ENCODE measurements at regions not wholly inside any gene's neighbourhood (a gene's known extent, or its start where the extent isn't known, plus 50 kb on each side); places are given as distances from the start of the nearest gene placed in this dataset.

DNA sequence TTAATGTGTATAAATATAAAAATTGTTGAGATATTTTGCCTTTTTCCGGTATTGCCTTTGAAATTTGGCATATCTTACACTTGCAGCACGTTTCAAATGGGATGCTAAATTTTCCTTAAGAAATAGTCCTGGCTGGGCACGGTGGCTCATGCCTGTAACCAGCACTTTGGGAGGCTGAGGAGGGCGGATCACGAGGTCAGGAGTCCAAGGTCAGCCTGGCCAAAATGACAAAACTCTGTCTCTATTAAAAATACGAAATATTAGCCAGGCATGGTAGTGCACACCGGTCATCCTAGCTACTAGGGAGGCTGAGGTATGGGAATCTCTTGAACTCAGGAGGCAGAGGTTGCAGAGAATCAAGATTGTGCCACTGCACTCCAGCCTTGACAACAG is 220.2 kb downstream of the PTEN start:
- Mint-ChIP-seq H3K4me3 (no peak overlapping the region), H3K27me3 (no peaks in the 10 kb centered on the region), H3K4me1 (ENCODE audit: low read depth) (no peaks in the 10 kb centered on the region), H3K27ac (no peak overlapping the region), H3K36me3 (no peaks in the 10 kb centered on the region), H3K9me3 (ENCODE audit: low read depth) (no peaks in the 10 kb centered on the region)

DNA sequence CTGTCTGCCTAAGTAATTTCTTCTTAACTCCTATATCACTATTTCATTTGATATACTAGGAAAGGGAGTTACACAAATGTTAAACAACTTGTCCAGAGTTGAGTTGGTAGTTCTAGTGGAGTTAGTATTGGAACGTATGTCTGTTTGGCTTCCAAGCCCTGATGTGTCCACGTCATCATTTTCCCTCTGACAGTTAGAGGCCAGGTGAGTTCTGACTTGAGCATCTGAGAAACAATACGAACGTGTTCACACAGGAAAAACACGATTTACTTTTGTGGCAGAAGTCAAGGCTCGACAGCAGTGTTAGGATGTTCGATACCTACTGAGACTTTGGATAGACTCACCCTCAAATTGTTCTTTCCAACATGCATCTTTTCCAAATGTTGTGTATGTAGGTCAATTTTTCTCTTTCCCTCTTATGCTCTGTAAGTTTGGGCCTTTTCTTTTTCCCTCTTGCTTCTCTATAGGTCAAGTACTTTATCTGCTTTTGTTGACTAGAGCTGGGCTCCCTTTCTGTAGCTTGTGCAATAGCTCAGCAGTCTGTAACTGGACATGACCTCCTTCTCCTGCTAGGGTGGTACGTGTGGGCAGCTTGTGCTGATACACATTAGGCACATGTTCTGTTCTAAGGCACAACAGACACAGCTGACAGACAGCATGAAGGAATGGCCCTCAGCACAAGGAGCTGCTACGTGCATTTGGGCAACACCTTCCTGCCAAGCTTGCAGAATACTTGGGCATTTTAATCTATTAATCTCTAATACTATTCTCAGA is 222.9 kb downstream of the PTEN start:
- no peak overlapping the region for H3K4me3 Mint-ChIP-seq
- H3K27me3 Mint-ChIP-seq, result no peaks in the 10 kb centered on the region
- H3K4me1 Mint-ChIP-seq (ENCODE audit: low read depth), result peaks cover 17% of the 10 kb centered on the region
- H3K36me3 Mint-ChIP-seq, result peaks cover 3% of the 10 kb centered on the region
- H3K9me3 Mint-ChIP-seq (ENCODE audit: low read depth), result no peaks in the 10 kb centered on the region
- no peak overlapping the region for H3K27ac Mint-ChIP-seq

DNA sequence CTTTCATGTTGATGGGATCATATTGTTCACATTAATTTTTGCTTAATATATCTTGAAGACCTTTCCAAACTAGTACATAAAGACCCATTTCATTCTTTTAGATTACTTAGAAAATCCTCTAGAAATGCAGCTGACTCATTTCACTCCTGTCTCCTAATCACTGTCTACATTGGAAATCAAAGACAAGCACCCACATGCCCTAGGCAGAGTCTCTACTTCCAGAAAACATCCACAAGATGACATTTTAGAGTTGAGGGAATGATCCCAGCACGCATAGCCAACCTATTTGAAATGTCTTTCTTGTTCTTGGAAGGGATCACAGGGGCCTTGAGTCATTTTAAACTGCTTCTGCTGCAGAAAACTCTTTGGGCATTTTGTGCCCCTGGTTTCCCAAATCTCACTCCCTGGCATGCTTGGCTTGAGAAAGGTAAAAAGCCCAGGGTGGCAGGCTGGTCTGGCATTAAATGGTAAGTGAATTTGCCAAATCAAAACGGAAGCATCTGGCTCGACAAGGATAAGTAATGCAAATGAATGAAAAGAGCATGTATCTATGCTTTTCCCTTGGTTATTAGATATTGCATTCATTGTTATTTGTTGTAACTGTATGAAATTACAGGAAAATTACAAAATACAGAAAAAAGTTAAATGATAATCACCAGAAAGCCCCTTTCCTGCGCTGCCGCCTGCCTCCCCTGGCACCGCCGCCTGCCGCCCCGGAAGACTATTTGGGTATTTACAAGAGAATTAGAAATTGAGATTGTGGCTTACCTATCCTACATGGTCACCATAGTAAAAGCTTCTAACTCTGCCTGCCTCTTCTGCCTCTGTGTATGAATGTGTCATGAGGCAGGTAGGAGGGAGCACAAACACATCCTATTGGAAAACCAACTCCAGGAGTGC is 225.3 kb downstream of the PTEN start:
- Mint-ChIP-seq H3K27me3 (no peaks in the 10 kb centered on the region), H3K4me3 (no peak overlapping the region), H3K9me3 (ENCODE audit: low read depth) (no peaks in the 10 kb centered on the region), H3K36me3 (peaks cover 3% of the 10 kb centered on the region), H3K4me1 (ENCODE audit: low read depth) (peaks cover 37% of the 10 kb centered on the region), H3K27ac (no peak overlapping the region)

DNA sequence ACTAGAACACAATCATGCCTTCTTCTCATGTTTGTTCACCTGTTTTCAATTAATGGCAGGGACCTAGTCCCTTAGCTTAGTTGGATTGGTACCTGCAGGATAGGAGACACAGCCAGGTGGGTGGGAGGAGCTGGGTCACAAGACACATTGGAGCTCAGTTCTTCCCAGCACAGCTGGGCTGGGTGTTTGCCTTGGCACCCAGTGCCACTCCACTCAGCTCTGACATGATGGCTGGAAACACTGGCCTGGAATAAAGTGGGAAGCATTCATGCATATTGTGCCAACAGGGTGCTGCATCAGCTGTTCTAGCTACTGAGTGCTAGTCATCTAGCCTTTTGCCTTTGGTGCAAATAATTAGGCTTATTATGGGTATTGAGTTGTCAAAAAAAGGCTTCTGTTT is 226.1 kb downstream of the PTEN start:
- Mint-ChIP-seq H3K27ac (no peak overlapping the region), H3K4me3 (no peak overlapping the region), H3K36me3 (peaks cover 3% of the 10 kb centered on the region), H3K9me3 (ENCODE audit: low read depth) (no peaks in the 10 kb centered on the region), H3K4me1 (ENCODE audit: low read depth) (peaks cover 37% of the 10 kb centered on the region), H3K27me3 (no peaks in the 10 kb centered on the region)

DNA sequence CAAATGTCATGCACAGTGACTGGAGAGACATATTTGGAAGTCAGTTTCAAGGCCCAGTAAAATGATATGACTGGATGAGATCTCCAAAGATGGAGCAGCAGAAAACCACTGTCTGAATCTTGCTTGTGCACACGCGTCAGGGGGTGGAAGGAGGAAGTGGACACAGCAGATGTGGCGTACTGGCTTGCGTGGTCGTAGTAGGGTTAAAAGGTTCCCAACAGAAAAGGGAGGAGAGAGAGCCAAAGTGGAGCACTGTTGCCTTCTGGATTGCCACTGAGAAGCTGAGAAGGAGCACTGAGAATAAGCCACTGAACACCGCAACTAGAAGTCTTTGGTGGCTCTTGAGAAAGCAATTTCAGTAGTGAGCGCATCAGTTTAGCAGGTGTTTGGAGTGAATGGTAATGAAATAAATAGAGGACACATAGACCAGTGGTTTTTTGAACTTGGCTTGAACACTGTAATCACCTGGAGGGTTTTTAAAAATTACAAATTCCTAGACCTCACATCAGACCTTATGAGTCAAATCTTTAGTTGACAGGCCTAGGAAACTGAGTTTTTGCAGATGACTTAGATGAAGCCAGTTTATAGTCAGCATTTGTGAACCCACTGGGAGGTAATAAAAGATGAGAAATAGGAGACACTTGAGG is 227.3 kb downstream of the PTEN start:
- Mint-ChIP-seq H3K27ac (peak overlapping the region; percentile 79), H3K9me3 (ENCODE audit: low read depth) (peaks cover 4% of the 10 kb centered on the region), H3K4me3 (no peak overlapping the region), H3K36me3 (peaks cover 5% of the 10 kb centered on the region), H3K27me3 (no peaks in the 10 kb centered on the region), H3K4me1 (ENCODE audit: low read depth) (peaks cover 39% of the 10 kb centered on the region)

DNA sequence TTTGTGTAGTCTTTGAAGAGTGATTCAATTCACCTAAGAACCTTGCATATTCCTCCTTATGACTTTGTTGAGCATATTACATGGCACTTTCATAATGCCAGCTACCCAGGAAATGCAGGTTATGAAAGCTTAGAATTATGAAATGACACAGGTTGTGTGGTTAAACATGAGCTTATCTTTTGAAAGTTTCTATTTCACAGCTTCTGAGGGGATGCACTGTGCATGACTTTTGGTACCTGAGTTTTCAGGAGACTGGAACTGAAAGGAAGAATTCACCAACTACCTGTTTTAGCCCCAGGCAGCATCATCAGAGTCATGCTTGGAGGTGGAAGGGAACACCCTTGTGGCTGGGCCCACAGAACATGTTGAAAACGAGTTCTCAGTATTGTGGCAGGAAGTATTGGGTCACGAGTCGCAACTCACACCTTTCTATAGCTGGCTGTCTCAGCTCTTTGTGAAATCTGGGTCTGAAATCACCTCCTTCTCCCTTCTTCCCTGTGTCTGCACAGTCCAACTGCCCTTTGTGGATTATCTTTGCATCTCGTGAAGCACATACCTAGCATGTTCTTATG is 228.2 kb downstream of the PTEN start:
- Mint-ChIP-seq H3K36me3 (peaks cover 5% of the 10 kb centered on the region), H3K4me1 (ENCODE audit: low read depth) (peaks cover 39% of the 10 kb centered on the region), H3K4me3 (peak overlapping the region; percentile 24), H3K9me3 (ENCODE audit: low read depth) (peaks cover 4% of the 10 kb centered on the region), H3K27me3 (no peaks in the 10 kb centered on the region), H3K27ac (peak overlapping the region; percentile 79)

DNA sequence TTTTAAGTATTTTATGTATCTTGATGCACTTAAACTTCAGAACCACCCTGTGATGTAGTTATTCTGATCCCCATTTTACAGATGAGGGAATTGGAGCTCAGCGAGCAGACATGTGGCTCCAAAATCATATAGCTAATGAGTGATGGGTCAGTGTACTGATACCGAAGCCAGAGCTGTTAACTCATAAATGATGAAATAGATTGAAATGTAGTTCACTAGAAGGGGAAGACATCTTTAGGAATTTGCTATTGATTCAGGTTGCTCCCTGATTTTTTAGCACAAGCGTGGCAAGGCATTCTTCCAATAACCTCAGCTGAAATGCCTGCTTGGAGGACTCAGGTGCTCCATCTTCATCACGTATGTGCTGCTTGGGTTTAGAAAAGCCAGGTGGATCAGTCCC is 228.8 kb downstream of the PTEN start:
- peaks cover 5% of the 10 kb centered on the region for H3K36me3 Mint-ChIP-seq
- H3K4me3 Mint-ChIP-seq, result no peak overlapping the region
- no peaks in the 10 kb centered on the region for H3K27me3 Mint-ChIP-seq
- no peak overlapping the region for H3K27ac Mint-ChIP-seq
- peaks cover 39% of the 10 kb centered on the region for H3K4me1 Mint-ChIP-seq (ENCODE audit: low read depth)
- H3K9me3 Mint-ChIP-seq (ENCODE audit: low read depth), result peaks cover 4% of the 10 kb centered on the region

DNA sequence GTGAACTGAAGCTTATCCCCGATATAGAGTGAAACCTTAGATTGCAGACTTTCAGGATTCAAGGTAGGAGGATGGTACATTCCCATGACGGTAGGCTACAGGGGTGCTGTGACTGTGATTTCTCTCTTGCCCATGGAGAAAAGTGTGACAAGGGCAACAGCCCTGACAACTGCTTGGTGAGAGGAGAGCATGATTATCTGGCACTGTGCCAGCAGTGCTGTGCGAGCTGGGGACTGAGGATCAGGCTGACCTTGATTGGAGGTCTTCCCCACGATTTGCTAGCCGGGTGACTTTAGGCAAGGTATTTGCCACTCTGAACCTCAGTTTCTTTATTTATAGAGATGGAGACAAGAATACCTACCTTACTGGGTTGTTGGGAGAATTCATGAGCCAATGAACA is 229.5 kb downstream of the PTEN start:
- peaks cover 5% of the 10 kb centered on the region for H3K36me3 Mint-ChIP-seq
- H3K27ac Mint-ChIP-seq, result peak overlapping the region; percentile 35
- peaks cover 4% of the 10 kb centered on the region for H3K9me3 Mint-ChIP-seq (ENCODE audit: low read depth)
- H3K4me3 Mint-ChIP-seq, result no peak overlapping the region
- H3K27me3 Mint-ChIP-seq, result no peaks in the 10 kb centered on the region
- peaks cover 39% of the 10 kb centered on the region for H3K4me1 Mint-ChIP-seq (ENCODE audit: low read depth)

DNA sequence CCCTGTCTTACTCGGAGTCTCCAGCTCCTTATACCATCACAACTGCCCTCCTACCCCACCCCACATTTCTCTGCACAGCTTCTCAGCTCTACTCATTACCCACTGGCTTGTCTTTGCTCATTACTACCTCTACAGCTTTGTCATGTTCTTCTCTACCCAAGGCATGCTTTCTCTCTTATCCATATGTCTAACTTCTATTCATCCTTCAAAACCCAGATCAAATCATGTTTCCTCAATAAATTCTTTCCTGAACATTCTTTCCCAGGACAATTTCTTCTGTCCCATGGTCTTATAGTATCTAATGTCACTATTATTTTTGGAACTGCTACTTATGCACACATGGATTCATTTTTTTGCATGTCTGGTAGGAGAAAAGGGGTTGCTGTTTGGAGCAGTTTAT is 231.4 kb downstream of the PTEN start:
- no peak overlapping the region for H3K4me3 Mint-ChIP-seq
- peaks cover 5% of the 10 kb centered on the region for H3K36me3 Mint-ChIP-seq
- H3K27ac Mint-ChIP-seq, result no peak overlapping the region
- peaks cover 38% of the 10 kb centered on the region for H3K4me1 Mint-ChIP-seq (ENCODE audit: low read depth)
- H3K9me3 Mint-ChIP-seq (ENCODE audit: low read depth), result peaks cover 4% of the 10 kb centered on the region
- no peaks in the 10 kb centered on the region for H3K27me3 Mint-ChIP-seq

DNA sequence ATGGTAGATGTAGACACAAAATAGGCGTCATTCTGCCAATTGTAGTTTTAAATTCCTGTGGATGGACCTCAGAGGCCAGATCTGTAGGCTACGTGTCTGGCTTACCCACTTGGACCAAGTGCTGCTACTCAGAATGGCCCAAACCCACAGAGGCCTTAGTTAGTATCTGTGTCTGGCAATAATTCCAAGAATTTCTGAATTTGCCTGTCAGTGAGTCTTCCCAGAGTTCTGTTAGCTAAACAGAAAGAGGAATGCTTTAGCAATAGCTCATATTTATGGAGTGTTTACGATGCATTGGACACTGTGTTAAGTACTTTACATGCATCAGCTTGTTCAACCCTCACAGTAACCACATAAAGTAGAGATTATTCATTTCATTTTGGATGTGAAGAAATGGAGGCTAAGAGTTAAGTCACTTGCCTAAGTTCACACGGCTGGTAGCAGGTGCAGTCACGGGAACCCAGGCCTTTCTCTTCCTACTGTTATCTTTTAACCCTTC is 231.8 kb downstream of the PTEN start:
- Mint-ChIP-seq H3K27ac (no peak overlapping the region), H3K4me1 (ENCODE audit: low read depth) (peaks cover 34% of the 10 kb centered on the region), H3K27me3 (no peaks in the 10 kb centered on the region), H3K9me3 (ENCODE audit: low read depth) (peaks cover 4% of the 10 kb centered on the region), H3K4me3 (no peak overlapping the region), H3K36me3 (peaks cover 2% of the 10 kb centered on the region)

DNA sequence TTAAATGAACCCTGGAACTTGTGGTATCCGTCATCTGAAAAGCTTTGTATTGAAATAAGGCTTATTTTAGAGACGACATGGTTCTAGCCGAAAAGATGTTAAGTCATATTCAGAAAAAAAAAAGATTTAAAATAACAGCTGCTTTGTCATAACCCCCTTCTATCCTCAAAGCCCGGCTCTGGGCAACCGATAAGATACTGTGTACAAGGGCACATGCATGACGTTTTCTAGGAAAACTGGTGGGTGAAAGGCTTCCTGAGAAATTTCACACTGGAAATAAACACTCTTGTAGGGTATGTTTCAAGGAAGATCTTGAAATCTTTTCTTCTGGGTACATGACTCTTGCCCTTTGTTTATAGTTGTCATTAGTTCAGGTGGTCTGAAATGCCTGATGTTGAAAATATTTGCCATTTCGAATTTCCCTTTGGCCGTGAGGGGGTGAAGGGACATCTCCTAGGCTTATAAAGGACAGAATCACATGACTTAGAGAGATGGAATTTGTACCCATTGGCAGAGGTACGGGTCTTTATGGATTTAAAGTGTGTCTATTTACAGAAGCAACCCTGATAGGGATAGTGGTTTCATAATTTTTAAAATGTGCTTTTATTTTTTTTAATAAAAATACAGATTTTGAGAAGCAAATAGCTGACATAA is 232.5 kb downstream of the PTEN start:
- no peak overlapping the region for H3K27ac Mint-ChIP-seq
- no peaks in the 10 kb centered on the region for H3K27me3 Mint-ChIP-seq
- no peak overlapping the region for H3K4me3 Mint-ChIP-seq
- peaks cover 2% of the 10 kb centered on the region for H3K36me3 Mint-ChIP-seq
- H3K4me1 Mint-ChIP-seq (ENCODE audit: low read depth), result peaks cover 27% of the 10 kb centered on the region
- peaks cover 4% of the 10 kb centered on the region for H3K9me3 Mint-ChIP-seq (ENCODE audit: low read depth)

DNA sequence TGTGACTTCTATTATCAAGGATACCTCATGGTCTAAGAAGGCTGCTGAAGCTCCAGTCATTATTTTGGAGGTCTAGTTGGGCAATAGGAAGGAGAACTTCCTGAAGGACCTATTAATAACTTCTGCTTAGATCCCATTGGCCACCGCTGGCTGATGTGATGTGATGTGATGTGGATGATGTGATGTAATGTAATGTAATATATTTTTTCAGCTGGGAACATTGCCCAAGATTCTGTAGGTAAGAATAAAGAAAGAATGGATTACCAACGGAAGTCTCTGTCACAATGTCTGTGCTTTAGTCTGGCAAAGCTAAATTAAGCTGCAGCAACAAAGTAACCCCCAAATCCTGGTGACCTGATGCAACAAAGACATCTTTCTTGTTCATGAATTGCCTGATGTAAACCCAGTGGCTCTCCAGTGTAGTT is 233.7 kb downstream of the PTEN start:
- Mint-ChIP-seq H3K4me3 (no peak overlapping the region), H3K4me1 (ENCODE audit: low read depth) (peaks cover 15% of the 10 kb centered on the region), H3K9me3 (ENCODE audit: low read depth) (peaks cover 4% of the 10 kb centered on the region), H3K27me3 (no peaks in the 10 kb centered on the region), H3K27ac (no peak overlapping the region), H3K36me3 (peaks cover 2% of the 10 kb centered on the region)

DNA sequence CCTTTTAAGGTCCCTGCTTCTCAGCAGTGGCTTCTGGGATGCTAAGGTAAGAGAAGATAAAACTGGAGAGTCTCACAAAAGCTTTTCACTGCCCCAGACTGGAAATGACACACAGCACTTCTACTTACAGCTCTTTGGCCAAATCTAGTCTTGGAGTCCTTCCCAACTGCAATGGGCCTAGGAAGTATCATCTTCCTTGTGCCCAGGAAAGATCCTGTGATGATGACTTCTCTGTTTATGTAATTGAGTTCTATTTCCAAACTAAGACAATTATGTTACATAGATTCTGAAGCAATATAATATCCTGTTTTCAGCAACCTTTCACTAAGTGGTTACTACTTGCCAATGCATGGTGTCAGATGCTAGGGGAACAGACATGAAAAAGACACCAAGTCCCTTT is 234.1 kb downstream of the PTEN start:
- Mint-ChIP-seq H3K9me3 (ENCODE audit: low read depth) (peaks cover 4% of the 10 kb centered on the region), H3K4me3 (no peak overlapping the region), H3K27me3 (no peaks in the 10 kb centered on the region), H3K4me1 (ENCODE audit: low read depth) (peaks cover 11% of the 10 kb centered on the region), H3K27ac (no peak overlapping the region), H3K36me3 (peaks cover 2% of the 10 kb centered on the region)

DNA sequence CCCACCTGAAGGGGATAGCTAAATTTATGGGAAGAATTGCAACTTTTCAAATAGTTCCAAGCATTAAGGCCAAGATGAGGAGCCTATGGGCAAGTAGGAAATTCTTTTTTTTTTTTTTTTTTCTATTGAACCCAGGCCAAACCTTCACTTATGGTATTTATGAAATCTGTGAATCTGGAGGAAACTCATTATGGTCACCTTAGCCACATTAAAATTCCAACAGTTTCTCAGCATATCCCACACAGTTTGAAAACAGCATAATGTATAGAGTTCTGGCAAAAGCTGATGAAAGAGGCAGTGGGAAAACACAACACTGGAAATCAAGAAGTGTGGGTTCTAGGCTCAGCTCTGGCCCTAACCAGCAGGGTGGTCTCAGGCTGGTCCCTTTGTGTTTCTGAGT is 236.9 kb downstream of the PTEN start:
- H3K27ac Mint-ChIP-seq, result no peak overlapping the region
- peaks cover 2% of the 10 kb centered on the region for H3K36me3 Mint-ChIP-seq
- H3K9me3 Mint-ChIP-seq (ENCODE audit: low read depth), result no peaks in the 10 kb centered on the region
- H3K4me1 Mint-ChIP-seq (ENCODE audit: low read depth), result no peaks in the 10 kb centered on the region
- H3K27me3 Mint-ChIP-seq, result no peaks in the 10 kb centered on the region
- H3K4me3 Mint-ChIP-seq, result no peak overlapping the region

Measured in activated naive CD8-positive, alpha-beta T cell (primary cell).